NOMO-1 treated with dmso at 0.1 percent for 144 hours (cell line): ENCODE measurements at regions not wholly inside any gene's neighbourhood (a gene's known extent, or its start where the extent isn't known, plus 50 kb on each side); places are given as distances from the start of the nearest gene placed in this dataset.
"Not testable (repeated sequence)": the region's sequence is repeated elsewhere in the genome, so short reads cannot be mapped to it uniquely, and the experiment has no call there.

ENCODE experiments used
- DNase-seq: peaks from one replicate; lab custom pipeline; 2025; ENCODE audit not compliant: unreplicated experiment; lab: John Stamatoyannopoulos, UW

- DNase-seq: no peak
These were observed 486.8 kb downstream of the FRK start for GRCh38 chr6:115573861-115574260.

DNA sequence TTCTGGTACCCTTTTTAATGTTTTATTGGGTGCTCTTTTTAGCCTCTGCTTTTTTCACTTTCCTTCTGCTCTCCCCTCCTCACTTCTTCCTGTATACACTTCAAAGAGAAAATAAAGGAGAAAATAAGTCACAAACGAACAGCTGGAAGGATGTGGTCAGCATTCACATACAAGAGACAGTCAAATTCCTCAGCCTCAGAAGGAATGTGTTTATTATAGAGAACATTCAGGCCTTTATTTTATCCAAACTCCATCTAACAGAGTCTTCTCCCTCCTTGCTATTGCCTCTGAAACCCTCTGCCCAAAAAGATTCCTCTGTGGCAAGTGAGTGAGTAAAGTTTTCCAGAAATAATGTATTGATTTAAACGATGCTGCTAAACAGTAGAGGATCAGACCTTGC, 490.4 kb downstream of the FRK start:
- no peak for DNase-seq

GRCh38 chr6:115554060-115554459, 506.6 kb downstream of the FRK start:
- DNase-seq: no peak

- no peak for DNase-seq
These were observed 509.2 kb downstream of the FRK start for GRCh38 chr6:115551527-115551926.

- no peak for DNase-seq
These were observed 515.1 kb downstream of the FRK start for GRCh38 chr6:115545672-115545986.

GRCh38 chr6:115544765-115545671, 515.7 kb downstream of the FRK start:
- no peak for DNase-seq

DNA sequence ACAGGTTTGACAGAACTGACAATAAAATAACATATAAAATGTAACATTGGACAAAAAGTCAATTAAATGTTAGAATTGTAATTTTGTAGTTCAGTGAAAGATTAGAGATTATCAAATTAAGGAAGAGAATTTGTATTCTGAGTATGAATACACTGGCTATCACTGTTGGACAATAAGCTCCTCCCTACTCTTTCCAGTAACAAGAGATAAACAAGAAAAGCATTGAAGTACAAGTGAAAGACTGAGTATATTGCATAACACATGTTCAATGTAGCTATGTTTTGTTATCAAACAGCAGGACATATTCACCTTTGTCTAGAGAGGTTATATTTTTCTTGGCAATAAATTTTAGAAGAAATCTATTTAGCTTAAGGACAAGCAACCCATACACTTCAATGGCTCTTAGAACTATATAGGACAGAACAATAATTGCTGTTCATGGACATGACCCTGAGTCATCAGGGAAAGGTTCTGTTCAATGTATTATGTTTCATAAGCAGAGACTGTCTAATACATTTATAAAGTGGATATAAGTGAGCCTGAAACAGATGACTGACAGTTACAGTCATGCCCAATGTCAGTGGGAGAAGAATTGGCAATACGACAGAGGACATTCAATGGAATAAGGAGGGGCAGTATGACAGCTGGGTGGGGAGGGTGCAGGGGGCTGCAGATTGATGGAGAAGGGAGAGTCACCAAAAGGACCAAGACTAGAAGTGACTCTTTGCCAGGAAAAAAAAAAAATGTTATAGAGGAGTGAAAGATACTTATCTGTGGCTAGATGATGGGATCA, 520.4 kb downstream of the FRK start:
- DNase-seq: no peak

DNA sequence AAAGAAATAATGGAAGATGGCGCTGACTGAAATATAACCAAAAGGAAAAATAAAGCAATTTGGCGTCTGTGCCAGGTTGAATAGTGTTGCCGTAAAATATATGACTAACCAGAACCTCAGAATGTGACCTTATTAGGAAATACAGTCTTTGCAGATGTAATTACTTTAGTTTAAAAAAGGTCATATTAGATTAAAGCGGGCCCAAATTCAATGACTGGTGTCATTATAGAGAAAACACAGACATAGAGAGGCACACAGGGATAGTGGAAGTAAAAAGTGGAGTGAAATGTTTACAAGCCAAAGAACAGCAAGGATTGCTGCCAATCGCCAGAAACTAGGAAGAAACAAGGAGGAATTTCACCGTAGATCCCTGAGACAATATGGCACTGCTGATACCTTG, 521.2 kb downstream of the FRK start:
- no peak for DNase-seq

GRCh38 chr6:115524821-115525220, 535.9 kb downstream of the FRK start:
- no peak for DNase-seq

DNA sequence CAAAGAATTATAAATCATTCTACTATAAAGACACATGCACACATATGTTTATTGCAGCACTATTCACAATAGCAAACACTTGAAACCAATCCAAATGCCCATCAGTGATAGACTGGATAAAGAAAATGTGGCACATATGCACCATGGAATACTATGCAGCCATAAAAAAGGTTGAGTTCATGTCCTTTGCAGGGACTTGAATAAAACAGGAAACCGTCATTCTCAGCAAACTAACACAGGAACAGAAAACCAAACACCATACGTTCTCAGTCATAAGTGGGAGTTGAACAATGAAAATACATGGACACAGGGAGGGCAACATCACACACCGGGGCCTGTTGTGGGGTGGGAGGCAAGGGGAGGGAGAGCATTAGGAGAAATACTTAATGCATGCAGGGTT, 538.9 kb downstream of the FRK start:
- DNase-seq: not testable (repeated sequence)

GRCh38 chr6:115514656-115515055, 546.0 kb downstream of the FRK start:
- DNase-seq: no peak

GRCh38 chr6:115512923-115513322, 547.8 kb downstream of the FRK start:
- DNase-seq: no peak

DNA sequence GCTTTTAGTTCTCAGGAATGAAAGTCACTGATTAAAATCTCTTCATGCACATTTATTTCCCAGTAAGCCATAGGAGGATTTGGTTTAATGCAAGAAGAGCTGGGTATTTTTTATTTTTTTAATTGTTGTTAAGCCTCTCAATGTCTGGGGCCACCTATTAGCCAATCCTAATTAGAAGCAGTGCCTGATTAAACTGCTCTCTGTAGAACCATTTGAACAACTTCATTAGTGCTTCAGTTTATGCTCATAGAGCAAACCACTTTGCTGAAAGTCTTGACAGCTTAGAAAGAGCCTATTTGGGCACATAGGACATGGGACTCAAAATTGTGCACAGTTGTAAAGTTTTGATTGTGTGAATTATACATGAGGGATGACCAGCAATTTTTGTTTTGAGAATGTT, 548.9 kb downstream of the FRK start:
- DNase-seq: no peak

DNA sequence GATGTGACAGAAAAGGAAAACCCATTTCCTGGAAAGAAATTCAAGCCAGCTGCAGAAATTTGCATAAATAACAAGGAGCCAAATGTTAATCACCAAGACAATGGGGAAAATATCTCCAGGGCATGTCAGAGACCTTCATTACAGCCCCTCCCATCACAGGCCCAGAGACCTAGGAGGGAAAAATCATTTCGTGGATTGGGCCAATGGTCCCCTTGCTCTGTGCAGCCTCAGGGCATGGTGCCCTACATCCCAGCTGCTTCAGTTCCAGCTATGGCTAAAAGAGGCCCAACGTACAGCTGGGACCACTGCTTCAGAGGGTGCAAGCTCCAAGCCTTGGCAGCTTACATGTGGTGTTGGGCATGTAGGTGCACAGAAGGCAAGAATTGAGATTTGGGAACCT, 558.3 kb downstream of the FRK start:
- not testable (repeated sequence) for DNase-seq

GRCh38 chr6:115495184-115495583, 565.5 kb downstream of the FRK start:
- no peak for DNase-seq

- DNase-seq: no peak
These were observed 573.4 kb downstream of the FRK start for GRCh38 chr6:115487331-115487730.

- DNase-seq: no peak
These were observed 575.3 kb downstream of the FRK start for GRCh38 chr6:115485400-115485799.

- DNase-seq: not testable (repeated sequence)
These were observed 580.1 kb downstream of the FRK start for GRCh38 chr6:115480543-115480942.

- DNase-seq: no peak
These were observed 586.1 kb downstream of the FRK start for GRCh38 chr6:115474443-115475041.

GRCh38 chr6:115468272-115469005, 592.3 kb downstream of the FRK start:
- DNase-seq: no peak

GRCh38 chr6:115467726-115468125, 593.0 kb downstream of the FRK start:
- no peak for DNase-seq
